ENCODE measurements at regions not wholly inside any gene's neighbourhood (a gene's known extent, or its start where the extent isn't known, plus 50 kb on each side); places are given as distances from the start of the nearest gene placed in this dataset.

GRCh38 chr15:37203050-37203449 is 102.7 kb upstream of the MEIS2 start:
- H3K9me3 Mint-ChIP-seq (ENCODE audit: unreplicated experiment) = peaks cover 8% of the 10 kb centered on the region
- POLR2A ChIA-PET = no interaction called here
- no TSS peak for BruUV-seq (replicated peaks)

GRCh38 chr15:37204692-37205091 is 104.3 kb upstream of the MEIS2 start:
- CTCF ChIA-PET = interaction anchor here (0.5 kb wide), 1 partner anchor 1320 kb away, joined by 3 read pairs; no protein-coding TSS in a partner anchor
- DNase-seq (ENCODE audit: unreplicated experiment) = no peak
- intact Hi-C loops (cut with micrococcal nuclease) = no loop called here
- no peaks in the 10 kb centered on the region for H3K36me3 Mint-ChIP-seq (ENCODE audit: insufficient read depth, unreplicated experiment)
- peaks cover 11% of the 10 kb centered on the region for H3K27me3 Mint-ChIP-seq (ENCODE audit: insufficient read depth, unreplicated experiment)
- H3K9me3 Mint-ChIP-seq (ENCODE audit: unreplicated experiment) = peaks cover 8% of the 10 kb centered on the region
- no peak overlapping the region for H3K4me3 Mint-ChIP-seq (ENCODE audit: unreplicated experiment)
- H3K27ac Mint-ChIP-seq (ENCODE audit: low read depth, unreplicated experiment) = no peak overlapping the region
- POLR2A ChIA-PET = no interaction called here
- no peak for TF ChIP-seq CTCF (IDR thresholded peaks at IDR 0.05; ENCODE audit: unreplicated experiment)
- no peaks in the 10 kb centered on the region for H3K4me1 Mint-ChIP-seq (ENCODE audit: insufficient read depth, unreplicated experiment)
- no TSS peak for BruUV-seq (replicated peaks)

More at GRCh38 chr15:37203050-37203449, 102.7 kb upstream of the MEIS2 start:
- intact Hi-C loops (cut with micrococcal nuclease) = no loop called here
- H3K27ac Mint-ChIP-seq (ENCODE audit: low read depth, unreplicated experiment) = no peak overlapping the region
- DNase-seq (ENCODE audit: unreplicated experiment) = no peak
- no peak for TF ChIP-seq CTCF (IDR thresholded peaks at IDR 0.05; ENCODE audit: unreplicated experiment)
- CTCF ChIA-PET = interaction anchor here (0.6 to 0.8 kb wide), 3 partner anchors 9 to 1943 kb away, joined by 3 to 6 read pairs (median 3); no protein-coding TSS in a partner anchor
- H3K36me3 Mint-ChIP-seq (ENCODE audit: insufficient read depth, unreplicated experiment) = no peaks in the 10 kb centered on the region
- H3K4me1 Mint-ChIP-seq (ENCODE audit: insufficient read depth, unreplicated experiment) = no peaks in the 10 kb centered on the region
- peaks cover 11% of the 10 kb centered on the region for H3K27me3 Mint-ChIP-seq (ENCODE audit: insufficient read depth, unreplicated experiment)
- H3K4me3 Mint-ChIP-seq (ENCODE audit: unreplicated experiment) = no peak overlapping the region

- Mint-ChIP-seq H3K4me1 (ENCODE audit: insufficient read depth, unreplicated experiment) (no peaks in the 10 kb centered on the region), H3K9me3 (ENCODE audit: unreplicated experiment) (peaks cover 14% of the 10 kb centered on the region), H3K4me3 (ENCODE audit: unreplicated experiment) (no peak overlapping the region), H3K36me3 (ENCODE audit: insufficient read depth, unreplicated experiment) (no peaks in the 10 kb centered on the region), H3K27ac (ENCODE audit: low read depth, unreplicated experiment) (no peak overlapping the region), H3K27me3 (ENCODE audit: insufficient read depth, unreplicated experiment) (peaks cover 18% of the 10 kb centered on the region)
- POLR2A ChIA-PET = no interaction called here
- CTCF ChIA-PET = no interaction called here
- DNase-seq (ENCODE audit: unreplicated experiment) = no peak
- TF ChIP-seq CTCF (IDR thresholded peaks at IDR 0.05; ENCODE audit: unreplicated experiment) = no peak
- no TSS peak for BruUV-seq (replicated peaks)
- intact Hi-C loops (cut with micrococcal nuclease) = no loop called here
These were observed 106.3 kb upstream of the MEIS2 start for GRCh38 chr15:37206690-37207089.

GRCh38 chr15:37208146-37209040 is 108.0 kb upstream of the MEIS2 start:
- ChIA-PET CTCF (interaction anchor here (0.5 kb wide), 1 partner anchor 159 kb away, joined by 3 read pairs; no protein-coding TSS in a partner anchor), POLR2A (no interaction called here)
- intact Hi-C loops (cut with micrococcal nuclease) = no loop called here
- H3K4me1 Mint-ChIP-seq (ENCODE audit: insufficient read depth, unreplicated experiment) = no peaks in the 10 kb centered on the region
- H3K9me3 Mint-ChIP-seq (ENCODE audit: unreplicated experiment) = peaks cover 23% of the 10 kb centered on the region
- H3K27me3 Mint-ChIP-seq (ENCODE audit: insufficient read depth, unreplicated experiment) = peaks cover 23% of the 10 kb centered on the region
- H3K27ac Mint-ChIP-seq (ENCODE audit: low read depth, unreplicated experiment) = no peak overlapping the region
- TF ChIP-seq CTCF (IDR thresholded peaks at IDR 0.05; ENCODE audit: unreplicated experiment) = no peak
- no peak overlapping the region for H3K4me3 Mint-ChIP-seq (ENCODE audit: unreplicated experiment)
- DNase-seq (ENCODE audit: unreplicated experiment) = no peak
- no peaks in the 10 kb centered on the region for H3K36me3 Mint-ChIP-seq (ENCODE audit: insufficient read depth, unreplicated experiment)
- no TSS peak for BruUV-seq (replicated peaks)
